Activated effector memory CD4-positive, alpha-beta T cell treated with Interleukin-2 at 50 U/mL for 16 hours (primary cell): ENCODE measurements at regions not wholly inside any gene's neighbourhood (a gene's known extent, or its start where the extent isn't known, plus 50 kb on each side); places are given as distances from the start of the nearest gene placed in this dataset.

Experiments
- DNase-seq: peaks from one replicate; pipeline ENCODE4 v3.0.0-alpha.2; 2020

- no peak for DNase-seq
Measured at GRCh38 chr4:89665662-89666061, 171.3 kb downstream of the SNCA start.

DNA sequence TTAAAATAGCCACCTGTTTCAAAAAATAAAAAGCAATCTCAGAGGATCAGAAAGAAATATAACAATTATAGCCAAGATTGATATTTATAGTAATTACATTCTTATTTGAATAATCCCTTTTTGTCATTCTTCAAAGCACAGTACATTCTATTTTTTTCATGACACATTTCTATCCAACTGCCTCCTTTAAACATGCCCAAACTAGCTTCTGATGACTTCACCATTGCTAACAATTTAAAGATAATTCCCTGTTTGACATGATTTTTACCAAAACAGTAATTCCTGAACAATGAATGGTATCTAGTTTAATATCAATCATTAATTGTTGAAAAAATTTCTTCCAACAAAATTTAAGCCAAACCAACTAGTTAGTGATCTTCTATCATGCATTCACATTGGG is 172.4 kb downstream of the SNCA start:
- DNase-seq: no peak

- DNase-seq: no peak
Measured at GRCh38 chr4:89661173-89661899, 175.6 kb downstream of the SNCA start.

DNA sequence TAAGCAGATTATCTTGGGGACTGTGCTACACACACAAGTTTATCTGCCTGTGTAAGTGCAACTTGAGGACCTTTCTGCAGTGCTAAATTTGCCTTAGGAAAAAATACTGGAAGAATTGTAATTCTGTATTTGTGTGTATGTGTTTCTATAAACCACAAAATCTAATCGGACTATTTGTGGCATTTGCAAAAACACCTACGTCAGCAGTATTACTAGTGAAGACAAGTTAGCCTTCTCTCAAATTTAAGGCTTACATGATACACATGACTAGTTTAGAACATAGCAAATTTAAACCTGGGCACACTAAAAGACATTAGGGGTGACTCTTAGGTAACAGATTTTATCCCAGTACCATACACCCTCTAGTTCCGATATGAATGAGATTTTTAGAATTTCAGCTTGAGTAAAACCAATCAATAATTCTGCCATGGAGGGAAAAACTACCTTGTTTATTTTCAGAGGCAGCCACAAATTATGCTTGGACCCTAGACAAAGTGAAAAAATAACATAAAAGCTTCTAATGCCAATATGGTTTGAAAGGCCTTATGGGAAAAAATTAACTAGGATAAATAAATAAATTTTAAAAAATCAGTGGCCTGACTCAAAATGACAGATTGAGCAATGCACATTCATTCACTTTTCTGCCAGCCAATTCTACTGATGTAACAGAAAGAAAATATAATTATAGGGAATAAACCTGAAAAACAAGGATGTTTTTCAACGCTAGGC is 176.4 kb downstream of the SNCA start:
- DNase-seq: no peak

DNA sequence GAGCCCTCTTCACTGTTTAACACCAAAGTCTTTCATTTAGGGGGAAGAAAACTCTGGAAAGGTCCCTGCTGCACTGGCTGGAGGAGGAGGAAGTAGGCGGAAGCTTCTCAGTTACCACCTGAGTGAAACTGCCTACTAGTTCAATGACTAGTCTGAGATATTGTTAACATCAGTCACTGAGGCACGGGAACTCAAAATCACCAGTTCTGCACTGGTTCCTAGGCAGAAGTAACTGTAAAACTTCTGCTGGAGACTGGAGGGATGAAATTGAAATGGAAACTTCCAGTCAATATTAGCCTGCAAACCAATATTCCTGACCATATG is 178.3 kb downstream of the SNCA start:
- DNase-seq: no peak

GRCh38 chr4:89657931-89658700 is 178.8 kb downstream of the SNCA start:
- no peak for DNase-seq

DNA sequence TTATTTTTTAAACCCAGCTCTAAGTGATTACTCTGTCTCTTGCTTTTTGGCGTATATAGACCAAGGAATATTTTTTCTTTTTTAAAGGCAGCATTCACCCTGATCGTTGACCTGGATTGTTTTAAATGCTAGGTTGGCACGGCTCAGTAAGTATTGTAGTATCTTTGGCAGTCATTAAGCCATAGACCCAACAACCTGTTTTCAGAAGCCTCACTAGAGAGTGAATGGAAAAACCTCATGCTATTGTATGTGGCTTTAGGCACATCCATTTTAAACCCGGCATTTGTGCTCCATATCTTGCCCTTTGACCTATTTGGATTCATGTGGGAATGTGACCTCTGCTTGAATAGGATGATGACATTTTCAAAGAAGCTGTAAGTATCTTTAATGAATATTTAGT is 183.9 kb downstream of the SNCA start:
- no peak for DNase-seq

DNA sequence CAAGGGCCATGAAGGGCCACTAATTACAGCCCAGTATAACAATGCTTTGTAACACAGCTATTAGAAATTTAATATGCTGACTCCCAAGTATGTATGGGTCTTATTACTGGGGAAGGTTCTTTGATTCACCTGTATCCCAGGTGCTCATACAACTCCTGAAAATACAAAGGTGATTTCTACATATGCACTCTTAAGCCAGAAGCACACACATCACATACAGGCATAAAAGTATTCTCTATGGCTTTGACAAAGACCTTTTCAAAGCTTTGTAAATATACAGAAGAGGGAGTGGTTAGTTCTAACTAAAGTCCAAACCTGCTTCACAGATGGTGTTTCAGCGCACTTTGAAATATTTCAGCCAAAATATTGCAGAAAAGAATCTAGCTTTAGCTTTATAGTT is 191.5 kb downstream of the SNCA start:
- DNase-seq: no peak

DNA sequence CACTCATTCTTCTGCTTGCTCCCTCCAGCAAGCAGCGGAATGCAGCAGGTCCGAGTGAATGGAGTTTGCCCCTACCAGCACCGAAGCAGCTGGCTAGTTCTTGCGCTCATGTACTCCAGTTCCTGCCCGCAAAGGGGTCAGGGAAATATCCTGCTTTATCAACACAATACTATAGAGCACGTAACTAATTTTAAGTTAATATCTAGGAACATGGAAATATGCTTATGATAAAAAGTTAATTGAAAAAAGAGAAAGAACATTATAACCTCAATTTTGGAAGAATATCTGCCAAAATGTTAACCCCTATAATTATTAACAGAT is 195.6 kb downstream of the SNCA start:
- no peak for DNase-seq

DNA sequence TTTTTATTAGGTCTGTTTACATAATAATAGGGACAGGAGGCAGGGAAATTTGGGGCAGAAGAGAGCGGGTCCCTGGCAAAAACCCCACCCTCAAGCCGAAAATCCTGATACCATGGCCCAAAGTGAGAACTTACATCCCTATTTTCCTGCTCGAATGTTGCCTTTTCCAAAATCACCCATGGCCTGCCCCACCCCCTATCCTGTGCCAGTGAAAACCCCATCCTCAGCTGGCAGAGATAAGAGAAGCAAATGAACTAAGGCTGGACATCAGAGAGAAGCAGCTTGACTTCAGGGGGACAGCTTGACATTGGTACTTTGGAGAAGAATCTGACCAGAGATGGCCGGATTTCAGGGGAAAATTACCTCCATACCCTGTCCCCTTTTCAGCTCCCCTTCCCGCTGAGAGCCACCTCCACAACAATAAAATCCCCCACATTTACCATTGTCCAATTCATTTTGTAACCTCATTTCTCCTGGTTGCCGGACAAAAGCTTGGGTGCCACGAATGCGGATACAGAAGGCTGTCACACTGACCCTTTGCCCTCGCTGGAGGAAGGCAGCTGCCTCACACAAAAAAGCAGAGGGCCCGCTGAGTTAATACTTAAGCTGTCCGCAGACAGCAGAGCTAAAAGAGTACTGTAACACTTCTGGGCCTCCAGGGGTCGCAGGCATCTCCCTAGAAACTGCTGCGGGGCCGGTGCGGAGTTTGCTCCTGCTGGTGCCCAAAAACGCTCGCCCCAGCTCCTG is 196.2 kb downstream of the SNCA start:
- no peak for DNase-seq

DNA sequence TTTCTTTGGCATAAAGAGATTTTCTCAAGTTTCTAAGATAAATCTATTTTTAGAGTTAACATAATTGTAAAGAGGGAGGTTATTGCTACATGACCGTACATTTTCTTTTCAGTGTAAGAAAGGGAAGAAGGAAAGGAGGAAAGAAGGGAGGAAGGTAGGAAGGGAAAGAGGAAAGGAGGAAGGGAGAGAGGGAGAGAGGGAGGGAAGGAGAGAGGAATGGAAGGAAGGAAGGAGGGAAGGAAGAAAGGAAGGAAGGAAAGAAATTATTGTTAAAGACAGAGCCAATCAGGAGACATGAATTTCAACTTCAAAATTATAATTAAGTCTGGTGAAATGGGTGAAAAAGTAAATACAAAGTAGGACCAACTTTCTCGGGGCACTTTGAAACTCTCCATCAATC is 197.6 kb downstream of the SNCA start:
- no peak for DNase-seq

DNA sequence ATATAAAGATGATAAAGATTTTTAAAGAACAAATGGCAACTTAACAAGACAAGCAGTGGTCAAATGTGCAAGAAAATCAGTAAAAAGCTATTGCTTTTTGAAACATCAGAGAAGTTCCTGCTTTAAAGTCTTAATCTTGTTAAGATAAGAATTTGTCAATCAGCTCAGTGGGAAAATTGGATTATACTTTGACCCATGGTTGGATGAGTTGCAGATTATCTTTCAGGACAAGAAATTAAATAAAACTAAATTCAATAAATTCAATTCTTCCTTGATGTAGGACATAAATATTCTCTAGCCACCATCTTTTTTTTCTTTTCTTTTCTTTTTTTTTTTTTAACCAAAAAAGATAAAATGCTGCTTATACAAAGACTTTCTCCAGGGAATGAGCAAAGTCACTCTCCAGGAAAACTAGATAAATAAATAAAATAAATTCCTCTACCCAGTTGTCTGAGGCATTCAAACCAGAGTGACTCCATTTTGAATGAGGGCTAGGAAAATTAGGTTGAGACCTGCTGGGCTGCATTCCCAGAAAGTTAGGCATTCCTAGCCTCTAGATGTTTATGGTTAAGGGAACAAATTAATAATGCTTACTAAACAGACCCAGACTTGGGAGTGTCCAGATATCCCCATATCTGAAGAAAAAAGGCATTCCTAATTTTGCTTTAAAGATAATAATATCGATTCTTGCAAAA is 211.2 kb downstream of the SNCA start:
- DNase-seq: no peak

GRCh38 chr4:89619206-89619962 is 217.6 kb downstream of the SNCA start:
- DNase-seq: no peak

DNA sequence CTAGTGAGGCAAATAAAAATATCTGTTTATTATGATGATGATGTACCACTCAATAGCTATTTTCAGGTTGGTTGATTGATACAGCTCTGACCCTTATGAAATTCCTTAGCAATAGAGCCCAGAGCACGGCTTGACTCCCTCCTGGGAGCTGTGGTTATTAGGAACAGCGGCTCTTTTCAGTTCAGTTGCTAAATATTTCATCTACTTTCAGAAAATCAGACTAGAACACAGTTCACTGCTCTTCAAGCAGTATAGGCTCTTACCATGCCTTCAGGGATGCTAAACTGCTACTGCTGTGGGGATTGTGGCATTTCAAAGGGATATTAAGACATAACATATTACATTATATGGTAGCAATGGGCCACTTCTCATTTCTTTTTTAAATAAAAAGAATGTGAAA is 218.8 kb downstream of the SNCA start:
- DNase-seq: no peak

GRCh38 chr4:89617317-89617716 is 219.6 kb downstream of the SNCA start:
- no peak for DNase-seq

GRCh38 chr4:89616382-89616781 is 220.6 kb downstream of the SNCA start:
- DNase-seq: no peak

DNA sequence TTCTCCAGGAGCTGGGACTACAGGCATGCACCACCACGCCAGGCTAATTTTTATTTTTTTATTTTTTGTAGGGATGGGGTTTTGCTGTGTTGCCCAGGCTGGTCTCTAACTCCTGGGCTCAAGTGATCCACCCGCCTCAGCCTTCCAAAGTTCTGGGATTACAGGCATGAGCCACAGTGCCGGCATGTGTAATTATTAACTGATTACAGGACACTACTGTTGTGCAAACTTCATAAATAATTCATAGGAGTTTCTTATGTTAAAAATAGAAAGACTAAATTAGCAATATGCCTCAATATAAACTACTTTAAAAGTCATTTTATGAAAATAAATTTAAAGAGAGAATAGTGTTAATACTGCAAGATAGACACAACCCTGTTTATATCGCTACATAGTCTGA is 221.9 kb downstream of the SNCA start:
- no peak for DNase-seq

DNA sequence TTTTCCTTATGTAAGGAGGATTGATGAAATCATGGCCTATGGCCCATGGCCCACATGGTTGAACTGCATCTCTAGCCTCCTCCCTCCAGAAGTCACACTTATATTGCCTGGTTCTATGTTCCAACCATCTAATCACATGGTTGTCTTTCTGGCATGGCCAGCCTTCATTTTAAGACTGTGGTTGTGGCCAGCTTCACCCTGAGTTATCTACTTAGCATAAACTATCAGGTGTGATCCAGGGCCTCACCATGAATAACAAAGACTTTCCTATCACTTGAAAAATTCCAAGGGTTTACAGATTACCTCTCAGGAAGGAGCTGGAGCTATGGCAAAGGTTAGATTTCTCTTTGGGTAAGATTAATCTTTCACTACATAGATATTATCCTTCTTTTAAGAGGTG is 222.8 kb downstream of the SNCA start:
- DNase-seq: no peak

- no peak for DNase-seq
Measured at GRCh38 chr4:89610236-89610635, 226.7 kb downstream of the SNCA start.

GRCh38 chr4:89609756-89610155 is 227.2 kb downstream of the SNCA start:
- DNase-seq: no peak

- no peak for DNase-seq
Measured at GRCh38 chr4:89604951-89605350, 232.0 kb downstream of the SNCA start.

DNA sequence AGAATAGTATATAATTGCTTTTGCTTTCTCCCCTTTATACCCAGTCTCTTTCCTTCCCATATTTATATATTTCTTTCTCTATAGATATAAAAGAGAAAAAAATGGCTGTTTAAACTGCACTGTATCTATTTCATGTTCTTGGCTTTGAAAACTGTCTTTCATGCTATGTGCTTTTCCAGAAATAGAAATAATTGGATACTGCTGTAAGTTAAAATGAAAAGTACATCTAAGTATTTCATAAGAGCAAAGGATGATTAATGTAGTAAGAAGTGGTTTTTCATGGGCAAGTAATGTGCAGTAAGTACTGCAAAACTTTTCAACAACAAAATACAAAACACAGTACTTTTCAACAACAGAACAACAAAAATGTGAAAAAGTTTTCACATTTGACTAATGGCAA is 237.9 kb downstream of the SNCA start:
- no peak for DNase-seq
